GM21423 (cell line): ENCODE measurements at regions not wholly inside any gene's neighbourhood (a gene's known extent, or its start where the extent isn't known, plus 50 kb on each side); places are given as distances from the start of the nearest gene placed in this dataset.

Source experiments
- ATAC-seq: cut with Tn5 transposase; IDR thresholded peaks from one replicate; pipeline ENCODE4 v1.9.1; 2021; ENCODE audit warnings: mild to moderate bottlenecking, moderate library complexity; ENCODE audit not compliant: unreplicated experiment

- no peak for ATAC-seq
Measured at GRCh38 chr7:156140447-156140846, 328.2 kb upstream of the SHH start.

GRCh38 chr7:156139633-156140032 lies 327.4 kb upstream of the SHH start:
- ATAC-seq = no peak

GRCh38 chr7:156139112-156139511 lies 326.8 kb upstream of the SHH start:
- ATAC-seq = no peak

GRCh38 chr7:156131881-156132280 lies 319.6 kb upstream of the SHH start:
- ATAC-seq = no peak

GRCh38 chr7:156129522-156129921 lies 317.3 kb upstream of the SHH start:
- ATAC-seq = no peak

- no peak for ATAC-seq
Measured at GRCh38 chr7:156128496-156128895, 316.2 kb upstream of the SHH start.

GRCh38 chr7:156127166-156128134 lies 315.2 kb upstream of the SHH start:
- no peak for ATAC-seq

GRCh38 chr7:156125841-156126730 lies 313.8 kb upstream of the SHH start:
- no peak for ATAC-seq

GRCh38 chr7:156124356-156124755 lies 312.1 kb upstream of the SHH start:
- no peak for ATAC-seq

GRCh38 chr7:156123362-156123761 lies 311.1 kb upstream of the SHH start:
- ATAC-seq = no peak

GRCh38 chr7:156122752-156123354 lies 310.6 kb upstream of the SHH start:
- ATAC-seq = no peak

- no peak for ATAC-seq
Measured at GRCh38 chr7:156121956-156122355, 309.7 kb upstream of the SHH start.

- no peak for ATAC-seq
Measured at GRCh38 chr7:156121434-156121833, 309.2 kb upstream of the SHH start.

- no peak for ATAC-seq
Measured at GRCh38 chr7:156120552-156120951, 308.3 kb upstream of the SHH start.

- no peak for ATAC-seq
Measured at GRCh38 chr7:156119771-156120170, 307.5 kb upstream of the SHH start.

- no peak for ATAC-seq
Measured at GRCh38 chr7:156118248-156118645, 306.0 kb upstream of the SHH start.

- ATAC-seq = no peak
Measured at GRCh38 chr7:156117542-156118247, 305.4 kb upstream of the SHH start.

- ATAC-seq = no peak
Measured at GRCh38 chr7:156116514-156117215, 304.4 kb upstream of the SHH start.

GRCh38 chr7:156115582-156115981 lies 303.3 kb upstream of the SHH start:
- no peak for ATAC-seq

- ATAC-seq = no peak
Measured at GRCh38 chr7:156113731-156114130, 301.5 kb upstream of the SHH start.
